ENCODE measurements at regions not wholly inside any gene's neighbourhood (a gene's known extent, or its start where the extent isn't known, plus 50 kb on each side); places are given as distances from the start of the nearest gene placed in this dataset.
A peak's percentile ranks its signal among the peaks of the same experiment; 100 is the strongest.

DNA sequence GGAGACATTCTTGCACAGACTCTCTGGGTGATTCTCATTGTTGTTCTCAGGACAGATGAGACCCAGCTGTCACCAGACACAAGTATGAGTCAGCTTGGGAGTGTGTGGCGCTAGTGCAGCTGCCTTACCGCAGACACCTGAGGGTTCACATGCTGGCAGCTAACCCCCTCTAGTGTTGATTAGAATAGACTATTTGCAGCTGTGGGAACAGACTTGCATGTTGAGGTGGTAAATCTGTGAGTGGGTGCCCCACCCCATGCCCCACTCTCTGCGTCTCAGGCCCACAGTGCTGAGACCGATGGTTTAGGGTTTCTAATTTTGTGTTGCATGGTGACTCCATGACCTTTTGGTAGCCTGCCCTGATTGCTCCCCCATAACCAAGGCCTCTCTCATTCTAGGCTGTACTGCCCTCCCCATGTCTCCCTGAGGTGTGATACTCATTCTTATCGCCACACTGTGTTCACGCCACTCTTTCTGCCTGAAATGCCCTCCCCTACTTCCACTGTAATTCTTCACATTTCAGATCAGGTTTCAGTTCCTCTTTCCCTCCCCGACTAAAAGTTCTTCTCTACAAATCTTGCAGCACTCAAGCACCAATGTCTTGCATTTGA lies 73.7 kb upstream of the KIRREL3 start:
- peak; percentile 36 for DNase-seq (ENCODE audit: low spot score)

DNA sequence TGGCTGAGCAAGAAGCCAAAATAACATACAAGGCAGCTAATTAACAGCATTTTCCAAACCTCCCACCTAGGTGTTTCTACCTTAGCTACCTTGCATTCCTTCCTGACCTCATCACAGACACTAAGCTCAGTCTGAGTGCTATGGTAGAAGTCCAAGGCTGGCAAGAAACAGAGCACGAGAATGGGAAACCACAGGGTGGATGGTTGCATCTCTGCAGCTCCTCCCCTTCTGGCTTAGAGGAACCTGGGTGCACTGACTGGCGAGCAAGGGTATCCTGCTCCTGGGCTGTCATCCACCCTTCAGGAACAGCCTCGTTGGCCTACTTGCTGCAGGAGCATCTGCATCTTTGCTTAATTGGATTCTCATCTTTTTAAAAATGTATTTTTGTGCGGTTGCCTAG lies 73.1 kb upstream of the KIRREL3 start:
- peak; percentile 26 for DNase-seq (ENCODE audit: low spot score)

DNA sequence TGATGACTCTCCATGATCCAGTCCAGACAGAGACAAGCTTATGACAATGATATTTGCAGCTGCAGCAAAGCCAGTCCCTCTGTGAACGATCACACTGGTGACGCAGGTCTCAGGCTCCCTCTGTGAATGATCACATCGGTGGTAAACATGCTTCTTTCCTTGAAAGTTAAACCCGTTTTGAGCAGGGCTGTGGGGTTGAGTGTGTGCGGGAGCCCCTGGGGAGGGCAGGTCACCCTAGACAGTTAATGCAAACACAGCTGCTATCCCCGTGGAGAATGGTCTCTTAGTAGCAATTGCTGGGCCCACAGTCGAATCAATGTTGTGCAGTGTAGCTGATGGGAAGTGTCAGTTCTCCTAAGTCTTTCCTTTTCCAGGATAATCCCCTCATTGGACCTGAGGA lies 71.0 kb upstream of the KIRREL3 start:
- DNase-seq (ENCODE audit: low spot score), result no peak

DNA sequence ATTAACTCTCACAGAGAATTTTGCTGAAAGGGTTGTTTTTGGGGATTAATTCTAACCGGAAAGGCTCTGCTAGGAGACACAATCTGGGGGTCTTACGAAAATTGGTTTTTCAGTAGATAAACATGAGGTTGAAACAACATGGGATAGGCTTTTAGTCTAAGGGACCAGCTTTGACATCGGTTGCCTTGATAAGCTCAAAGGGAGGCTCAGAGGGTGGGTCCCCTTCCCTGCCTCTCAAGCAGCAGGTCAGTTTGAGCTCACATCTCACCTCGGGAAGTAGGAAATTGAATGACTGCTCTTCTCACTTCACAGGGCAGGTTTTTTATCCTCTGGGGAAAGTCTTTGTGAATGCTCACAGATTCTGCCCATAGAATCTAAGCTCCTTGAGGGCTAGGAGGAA lies 70.2 kb upstream of the KIRREL3 start:
- DNase-seq (ENCODE audit: low spot score), result no peak

DNA sequence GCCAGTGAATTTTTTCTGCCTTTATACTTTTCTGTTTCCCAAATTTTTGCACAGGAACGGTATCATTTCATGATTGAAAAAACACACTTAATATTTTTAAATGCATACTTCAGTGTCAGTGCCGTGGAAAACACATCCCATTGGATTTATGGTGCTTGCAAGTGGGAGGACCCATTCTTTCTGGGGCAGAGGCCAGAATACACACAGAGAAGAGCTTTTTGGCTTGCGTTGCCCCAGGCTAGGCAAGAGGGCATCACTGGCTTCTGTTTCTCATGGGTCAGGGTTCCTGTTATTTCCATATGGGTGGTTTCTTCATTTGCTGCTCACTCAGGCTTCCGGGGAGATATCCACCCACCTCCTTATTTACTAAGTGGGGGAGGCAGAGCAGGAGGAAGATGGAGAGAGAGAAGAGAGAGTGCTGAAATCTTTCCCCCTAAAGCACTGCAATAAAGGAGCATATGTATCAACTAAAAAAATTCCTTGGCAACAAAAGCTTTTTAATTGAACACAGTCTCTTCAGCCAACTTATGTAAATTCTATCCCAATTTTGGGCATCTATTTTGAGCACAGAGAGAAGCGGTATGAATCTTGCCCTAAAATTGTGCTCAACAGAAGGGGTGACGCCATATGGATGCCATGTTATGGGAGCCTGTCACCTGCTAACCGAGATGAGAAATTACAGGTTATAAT lies 66.0 kb upstream of the KIRREL3 start:
- DNase-seq (ENCODE audit: low spot score), result no peak

DNA sequence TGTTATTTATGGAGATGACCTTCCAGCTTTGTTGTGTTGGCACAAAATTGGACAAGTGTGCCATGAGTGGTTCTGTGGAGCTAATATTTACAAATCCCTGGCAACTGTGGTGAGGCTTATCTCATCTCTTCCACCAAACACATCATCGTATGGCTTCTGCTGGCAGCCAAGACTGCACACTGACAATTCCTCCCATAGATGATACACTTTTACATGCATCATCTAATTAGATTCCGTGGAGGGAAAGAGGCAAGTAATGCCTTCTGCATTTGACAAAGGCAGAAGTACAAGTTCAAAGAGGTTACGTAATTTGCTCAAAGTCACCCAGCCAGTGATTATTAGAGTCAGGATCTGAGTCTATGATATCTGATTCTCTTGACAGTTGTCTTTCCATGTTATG lies 62.7 kb upstream of the KIRREL3 start:
- DNase-seq (ENCODE audit: low spot score), result no peak

DNA sequence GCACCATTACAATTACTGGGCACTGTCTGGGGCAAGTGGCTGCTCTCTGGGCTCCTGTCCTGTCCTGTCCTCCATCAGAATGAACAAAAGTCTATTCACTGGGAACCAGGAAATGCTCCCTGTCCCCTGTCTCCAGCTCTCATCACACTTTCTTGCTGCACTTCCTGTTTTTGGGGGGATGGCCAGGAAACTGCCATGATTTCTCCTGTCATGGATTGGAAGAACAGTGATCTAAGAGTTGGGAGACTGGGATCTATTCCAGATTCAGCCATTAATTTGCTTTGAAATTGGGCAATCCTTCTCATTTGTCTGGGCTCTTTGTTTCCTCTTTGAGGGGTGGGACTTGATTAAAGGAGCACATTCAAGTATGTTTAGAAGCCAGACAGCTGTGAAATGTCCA lies 61.4 kb upstream of the KIRREL3 start:
- no peak for DNase-seq (ENCODE audit: low spot score)

DNA sequence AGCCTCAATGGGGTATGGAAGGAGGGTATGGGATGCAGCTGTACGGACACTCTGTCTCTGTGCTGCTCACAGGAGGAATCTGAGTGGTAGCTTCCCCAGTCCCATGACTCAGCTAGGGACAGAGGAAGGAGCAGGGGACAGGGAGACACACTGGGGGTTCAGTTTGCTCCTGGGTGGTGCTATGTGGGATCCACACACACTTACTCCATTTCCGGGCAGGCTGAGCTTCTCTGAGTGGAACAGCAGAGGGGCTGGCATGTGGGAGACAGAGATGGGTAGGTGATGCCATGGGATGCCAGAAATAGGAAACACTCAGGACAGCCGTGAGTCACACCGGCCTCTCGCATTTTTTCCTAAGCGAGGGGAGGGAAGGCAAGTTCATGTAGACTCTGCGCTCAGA lies 59.2 kb upstream of the KIRREL3 start:
- no peak for DNase-seq (ENCODE audit: low spot score)

DNA sequence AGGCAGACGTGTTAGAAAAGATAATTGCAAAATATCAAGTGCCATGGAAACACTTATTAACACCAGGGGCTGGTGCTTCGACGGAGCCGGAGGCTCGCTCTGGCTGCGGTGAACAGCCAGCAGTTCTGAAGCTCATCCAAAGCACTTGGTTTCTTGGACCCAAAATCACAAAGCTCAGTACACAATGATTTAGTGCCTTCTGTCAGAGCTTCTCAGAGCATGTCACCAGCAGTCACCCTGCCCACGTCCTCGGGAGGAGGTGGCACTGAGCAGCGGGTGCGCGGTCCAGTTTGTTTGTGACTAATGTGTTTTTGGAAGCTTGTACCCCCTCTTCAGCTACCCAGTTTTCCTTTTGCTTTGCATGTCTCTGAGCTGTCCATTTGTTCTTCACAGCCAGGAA lies 58.7 kb upstream of the KIRREL3 start:
- no peak for DNase-seq (ENCODE audit: low spot score)

DNA sequence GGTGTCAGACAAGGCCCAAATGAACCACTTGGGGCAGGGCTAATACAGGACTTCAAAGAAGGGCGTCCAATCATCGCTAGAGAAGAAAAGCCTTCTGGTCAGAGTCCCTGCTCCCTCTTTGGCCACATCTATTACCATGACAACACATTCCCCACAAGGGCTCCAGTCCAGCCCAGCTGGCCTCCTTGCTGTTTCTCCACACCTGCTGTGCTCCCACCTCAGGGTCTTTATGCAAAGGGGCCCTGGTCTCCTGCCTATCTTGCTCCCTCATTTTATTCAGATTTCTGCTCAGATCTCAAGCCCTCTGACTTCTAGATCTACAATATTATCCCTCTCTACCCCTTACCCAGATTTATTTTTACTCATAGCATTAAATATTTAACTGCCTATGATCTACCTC lies 58.0 kb upstream of the KIRREL3 start:
- no peak for DNase-seq (ENCODE audit: low spot score)

DNA sequence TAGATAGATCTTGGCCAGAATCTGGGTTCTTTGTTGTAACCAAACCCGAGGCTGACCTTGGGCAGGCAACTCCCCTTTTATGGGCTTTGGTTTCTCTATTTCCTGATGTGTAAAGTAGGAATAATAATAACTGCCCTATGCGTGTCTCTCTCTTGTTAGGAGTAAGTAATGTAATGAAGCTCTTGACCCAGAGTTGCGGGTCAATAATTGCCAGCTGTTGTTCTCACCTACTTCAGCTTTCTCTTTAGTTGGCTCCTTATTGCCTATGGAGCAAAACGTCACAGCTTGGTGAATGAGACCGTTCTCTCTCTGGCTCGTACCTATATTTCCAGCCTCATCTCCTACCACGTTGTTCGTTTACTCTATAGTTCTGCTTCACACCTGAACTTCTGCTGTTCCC lies 56.6 kb upstream of the KIRREL3 start:
- DNase-seq (ENCODE audit: low spot score), result no peak

DNA sequence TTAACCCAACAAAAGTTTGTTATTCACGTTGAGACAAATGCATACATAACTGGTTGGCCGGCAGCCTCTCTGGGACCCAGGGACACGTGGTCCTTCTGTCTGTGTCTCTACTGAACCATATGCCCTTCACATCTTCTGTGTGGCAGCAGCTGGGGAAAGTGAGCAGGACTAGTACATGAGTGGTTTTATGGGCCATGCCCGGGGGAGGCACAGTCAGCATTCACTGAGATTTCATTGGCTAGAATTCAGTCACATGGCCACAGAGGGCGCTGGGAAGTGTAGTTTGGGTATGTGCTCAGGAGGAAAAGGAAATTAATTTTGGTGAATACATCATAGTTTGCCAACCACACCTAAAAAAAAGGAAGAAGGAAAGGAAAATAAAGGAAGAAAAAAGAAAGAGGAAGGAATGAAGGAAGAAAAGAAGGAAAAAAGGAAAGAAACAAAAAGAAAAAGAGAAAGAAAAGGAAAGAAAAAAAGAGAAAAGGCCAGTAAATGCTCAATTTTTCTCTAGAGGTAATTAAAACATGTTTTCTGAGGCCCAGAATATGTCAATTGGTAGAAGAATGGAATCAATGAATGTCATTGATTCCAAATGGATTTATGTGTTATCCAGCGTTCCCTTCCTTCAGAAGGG lies 55.9 kb upstream of the KIRREL3 start:
- DNase-seq (ENCODE audit: low spot score), result no peak

DNA sequence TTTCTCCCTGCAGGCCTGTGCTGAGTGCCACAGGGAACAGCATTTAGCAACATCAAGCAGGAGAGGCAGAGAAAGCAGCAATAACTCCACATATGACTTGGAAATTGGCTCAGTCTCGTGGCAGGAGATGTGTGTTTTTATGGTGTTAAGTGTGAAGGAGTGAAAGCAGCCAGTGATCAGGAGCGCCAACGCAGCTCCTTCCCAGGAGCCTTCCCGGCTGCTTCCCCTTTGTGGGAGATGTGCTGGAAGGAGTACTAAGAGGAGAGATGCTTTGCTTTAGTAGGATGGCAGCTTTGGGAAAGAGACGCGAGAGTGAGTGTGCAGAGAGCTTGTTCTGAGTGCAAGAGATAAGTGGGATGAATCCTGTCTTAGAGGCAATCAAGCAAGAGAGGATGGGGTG lies 54.7 kb upstream of the KIRREL3 start:
- DNase-seq (ENCODE audit: low spot score), result no peak

DNA sequence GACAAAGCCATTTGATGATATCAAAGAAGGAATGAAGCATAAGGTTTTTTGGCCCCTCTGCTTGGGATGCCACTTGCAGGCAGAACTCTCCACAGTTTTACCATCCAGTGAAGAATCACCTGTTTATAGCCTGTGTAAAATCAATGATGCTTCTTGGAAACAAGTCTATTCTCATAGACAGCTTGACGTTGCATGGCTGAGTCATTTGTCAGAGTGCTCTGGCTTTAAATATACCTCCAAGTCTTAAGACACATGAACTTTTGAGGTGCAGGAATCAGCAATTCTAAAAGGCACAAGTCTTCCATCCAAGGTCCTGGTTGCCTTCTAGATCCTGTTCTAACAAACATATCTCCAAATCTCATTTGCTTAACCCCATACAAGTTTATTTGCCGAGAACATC lies 53.6 kb upstream of the KIRREL3 start:
- no peak for DNase-seq (ENCODE audit: low spot score)

DNA sequence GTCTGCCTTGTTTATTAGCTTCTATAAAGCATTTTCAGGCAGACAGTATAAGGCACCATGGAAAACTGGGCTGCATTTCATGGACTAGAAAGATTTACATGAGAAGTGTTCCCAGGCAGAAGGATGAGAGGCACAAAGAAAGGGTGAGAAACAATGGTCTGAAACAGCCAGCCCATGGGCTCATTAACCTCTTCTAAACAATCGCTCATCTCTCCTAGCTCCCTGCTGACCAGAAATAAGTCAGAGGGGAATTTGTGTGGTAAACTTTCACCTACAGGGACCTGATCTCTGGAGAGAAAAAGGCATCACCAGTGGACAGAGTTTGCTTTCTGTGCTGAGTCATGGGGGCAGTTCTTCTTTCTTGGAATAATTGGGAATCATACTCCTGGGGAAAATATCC lies 51.8 kb upstream of the KIRREL3 start:
- DNase-seq (ENCODE audit: low spot score), result no peak
